H1 (cell line): ENCODE measurements at regions not wholly inside any gene's neighbourhood (a gene's known extent, or its start where the extent isn't known, plus 50 kb on each side); places are given as distances from the start of the nearest gene placed in this dataset.

Experiments used
- CTCF ChIP-seq, 3 experiments: IDR thresholded peaks; 1 replicate in 2 of 3; 2 replicates in 1 of 3; pipeline versions ENCODE4 v1.5.1 to v1.6.1; 2011; ENCODE audit warnings: low read length in 3 of 3, mild to moderate bottlenecking in 3 of 3, inconsistent platforms in 2 of 3, low read depth in 1 of 3, moderate library complexity in 1 of 3; ENCODE audit not compliant: insufficient read depth in 1 of 3; ENCODE audit errors: control extremely low read depth in 1 of 3

GRCh38 chr11:92002568-92002967 lies 222.1 kb upstream of the FAT3 start (continued):
- TF ChIP-seq CTCF (IDR thresholded peaks at IDR 0.05; ENCODE audit: control extremely low read depth in 1 of 3, insufficient read depth in 1 of 3, low read depth in 1 of 3, low read length in 3 of 3), result no peak
